GM21423 (cell line): ENCODE measurements at regions not wholly inside any gene's neighbourhood (a gene's known extent, or its start where the extent isn't known, plus 50 kb on each side); places are given as distances from the start of the nearest gene placed in this dataset.
A peak's percentile ranks its signal among the peaks of the same experiment; 100 is the strongest.
"Not testable (repeated sequence)": the region's sequence is repeated elsewhere in the genome, so short reads cannot be mapped to it uniquely, and the experiment has no call there.

ENCODE experiments used
- ATAC-seq: cut with Tn5 transposase; IDR thresholded peaks from one replicate; pipeline ENCODE4 v1.9.1; 2021; ENCODE audit warnings: mild to moderate bottlenecking, moderate library complexity; ENCODE audit not compliant: unreplicated experiment

DNA sequence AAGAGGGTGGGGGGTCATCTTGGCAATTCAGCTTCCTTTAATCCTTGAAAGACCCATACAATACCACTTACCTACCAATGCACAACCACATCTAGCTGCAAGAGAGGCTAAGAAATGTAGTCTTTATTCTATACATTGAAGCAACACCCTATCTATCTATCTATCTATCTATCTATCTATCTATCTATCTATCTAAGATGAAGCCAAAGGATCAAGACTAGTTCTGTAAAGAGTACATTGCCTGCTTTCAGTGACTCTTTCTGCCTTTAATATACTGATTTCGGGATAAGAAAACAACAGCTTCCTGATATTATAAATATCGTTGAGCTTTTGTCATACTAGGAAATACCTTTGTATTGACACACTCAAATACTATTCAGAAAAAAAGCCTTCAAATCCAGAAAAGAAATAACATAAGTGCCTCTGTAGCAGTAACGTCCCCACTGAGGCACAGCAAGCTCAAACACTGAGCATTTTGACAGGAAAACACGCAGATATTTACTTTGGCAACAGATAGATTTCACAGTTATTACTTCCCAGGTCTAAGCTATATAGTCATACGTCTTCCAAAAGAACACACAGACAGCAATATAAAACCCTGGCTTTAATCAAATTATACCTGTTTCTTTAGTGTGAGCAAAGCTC, 139.4 kb upstream of the SERTAD2 start:
- no peak for ATAC-seq

DNA sequence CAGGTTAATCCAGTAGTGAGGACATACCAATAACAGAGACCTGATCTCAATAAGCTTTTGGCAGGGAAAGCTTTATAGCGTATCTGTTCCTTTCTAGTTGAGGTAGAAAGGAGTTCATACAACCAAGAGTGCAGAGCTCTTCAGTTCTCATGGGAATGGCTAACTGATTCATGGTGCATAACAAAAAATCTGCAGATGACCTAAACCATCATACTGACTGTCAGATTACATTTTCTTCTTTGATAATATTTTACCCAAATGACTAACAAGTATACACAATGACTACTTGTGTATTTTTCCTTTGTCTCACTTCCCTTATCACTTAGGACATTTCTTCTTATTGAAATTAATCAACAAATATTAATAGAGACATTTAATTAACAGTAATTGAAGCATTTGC, 140.0 kb upstream of the SERTAD2 start:
- no peak for ATAC-seq

DNA sequence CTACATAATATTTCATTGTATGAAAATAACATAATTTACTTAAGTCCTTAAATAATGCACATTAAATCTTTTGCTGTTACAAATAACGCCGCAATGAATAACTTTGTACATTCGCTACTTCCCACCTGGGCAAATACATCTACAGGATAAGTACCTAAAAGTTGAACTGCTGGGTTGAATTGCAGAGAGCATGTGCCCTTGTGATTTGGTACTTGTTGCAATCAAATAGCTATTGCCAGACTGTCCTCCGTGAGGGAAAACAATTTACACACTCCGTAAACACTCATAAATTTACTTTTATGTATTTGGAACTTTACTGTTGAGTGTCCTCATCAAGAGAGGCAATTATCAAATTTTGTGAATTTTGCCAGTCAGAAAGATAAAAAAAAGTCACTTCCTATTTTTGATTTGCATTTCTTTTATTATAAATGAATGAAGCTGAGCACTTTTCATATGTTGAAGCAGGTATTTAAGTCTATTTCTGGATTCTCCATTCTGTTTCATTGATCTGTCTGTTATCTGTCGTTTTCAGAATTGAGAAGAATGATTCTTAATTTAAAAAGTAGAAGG, 140.8 kb upstream of the SERTAD2 start:
- ATAC-seq = no peak

DNA sequence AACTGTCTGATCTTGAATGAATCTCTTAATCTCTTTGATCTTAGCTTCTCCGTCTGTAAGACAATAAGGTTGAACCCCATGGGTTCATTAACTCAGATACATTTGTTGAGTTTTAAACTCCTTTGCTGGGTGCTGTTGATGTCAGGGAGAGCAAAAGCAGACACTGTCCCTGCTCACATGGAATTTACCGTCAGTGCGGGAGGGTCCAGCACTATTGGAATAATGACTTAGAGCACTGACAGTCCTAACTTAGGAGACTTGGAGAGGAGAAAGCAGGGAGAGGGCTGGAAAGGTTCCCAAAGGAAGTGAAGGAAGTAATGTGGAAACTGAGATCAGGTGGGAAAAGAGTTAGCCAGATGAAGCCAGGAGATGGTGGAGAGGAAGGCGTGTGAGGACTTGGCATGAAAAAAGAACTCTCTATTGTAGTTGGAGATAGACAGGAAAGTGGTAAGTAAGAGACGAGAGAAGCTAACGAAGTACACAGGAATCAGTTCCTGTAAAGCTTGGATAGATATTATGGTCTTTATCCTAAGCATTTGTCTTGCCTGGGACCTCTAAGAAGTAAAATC, 141.4 kb upstream of the SERTAD2 start:
- ATAC-seq = no peak

DNA sequence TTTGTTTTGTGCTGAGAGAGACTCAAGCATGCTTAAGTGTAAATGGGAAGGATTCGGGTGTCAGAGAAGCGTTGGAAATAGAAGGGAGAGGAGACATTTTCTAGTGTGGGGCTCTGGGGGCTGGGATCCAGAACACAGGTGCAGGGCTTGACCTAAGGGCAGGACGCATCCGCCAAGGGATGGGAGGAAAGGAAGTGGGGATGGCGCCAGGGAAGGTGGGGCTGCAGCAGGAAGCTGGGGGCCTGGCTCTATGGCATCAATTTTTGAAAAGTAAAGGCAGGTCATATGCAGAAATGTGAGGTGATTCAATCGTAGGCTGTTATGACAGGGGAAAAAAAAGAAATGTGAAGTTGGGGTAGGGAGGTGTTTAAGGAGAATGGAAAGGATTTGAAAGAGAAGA, 143.2 kb upstream of the SERTAD2 start:
- no peak for ATAC-seq

DNA sequence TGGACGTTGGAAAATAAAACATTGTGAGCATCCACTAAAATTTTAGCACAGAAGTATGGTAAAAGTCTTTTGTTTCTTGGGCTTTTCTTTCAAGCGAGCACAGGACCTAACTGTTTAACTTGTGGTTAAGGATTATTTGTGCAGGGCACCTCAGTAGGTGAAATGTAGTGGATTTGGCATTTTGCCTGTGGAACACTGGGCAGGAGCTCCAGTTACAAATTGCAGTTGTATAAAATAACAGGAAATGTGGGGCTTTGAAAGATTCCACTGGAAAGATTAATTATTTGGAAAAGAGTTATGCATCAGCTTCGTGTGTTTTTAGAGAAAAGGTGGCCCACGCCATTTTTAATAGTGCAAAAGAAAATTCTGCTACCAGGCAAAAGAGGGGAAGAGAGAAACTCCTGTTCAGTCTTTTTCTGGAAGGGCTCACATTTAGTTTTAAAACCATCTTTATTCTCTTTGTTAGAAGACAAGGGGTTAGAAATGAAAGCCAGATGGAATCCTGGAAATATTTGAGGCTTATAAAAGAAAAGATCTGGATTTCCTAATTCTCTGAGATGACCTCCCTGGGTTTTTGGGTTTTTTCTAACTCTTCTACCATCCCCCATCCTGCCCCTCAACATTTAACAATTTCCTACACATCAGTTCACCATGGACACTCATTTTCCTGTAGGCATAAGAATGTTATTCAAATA, 144.3 kb upstream of the SERTAD2 start:
- ATAC-seq = no peak

DNA sequence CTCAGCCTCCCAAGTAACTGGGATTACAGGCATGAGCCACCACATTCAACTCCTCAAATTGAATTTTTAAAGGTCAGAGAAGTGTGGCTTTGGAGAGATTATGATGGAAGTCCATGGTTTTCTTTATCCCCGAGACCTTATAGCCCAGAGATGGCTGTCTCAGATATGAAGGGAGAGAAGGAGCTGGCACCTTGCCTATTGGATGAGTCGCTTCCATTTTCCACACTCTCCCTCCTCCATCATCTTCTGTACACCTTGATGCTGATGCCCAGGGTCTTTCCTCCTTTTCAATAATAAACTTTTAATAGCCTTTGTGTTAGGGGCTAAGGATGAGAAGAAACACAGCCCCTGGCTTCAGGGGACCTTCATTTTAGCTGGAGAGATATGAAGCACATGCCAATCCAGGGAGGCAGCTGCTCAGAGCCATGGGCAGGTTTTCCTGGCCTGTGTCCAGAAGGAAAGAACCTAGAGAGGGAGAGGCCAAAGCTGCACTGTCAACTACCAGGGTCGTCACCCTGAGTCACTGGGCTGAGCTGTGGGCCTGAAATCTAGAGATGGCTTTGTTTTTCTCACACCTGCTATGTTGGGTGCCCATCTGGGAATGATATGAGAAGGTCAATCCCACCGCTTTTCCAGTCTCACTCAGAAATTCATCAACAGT, 146.0 kb upstream of the SERTAD2 start:
- no peak for ATAC-seq

DNA sequence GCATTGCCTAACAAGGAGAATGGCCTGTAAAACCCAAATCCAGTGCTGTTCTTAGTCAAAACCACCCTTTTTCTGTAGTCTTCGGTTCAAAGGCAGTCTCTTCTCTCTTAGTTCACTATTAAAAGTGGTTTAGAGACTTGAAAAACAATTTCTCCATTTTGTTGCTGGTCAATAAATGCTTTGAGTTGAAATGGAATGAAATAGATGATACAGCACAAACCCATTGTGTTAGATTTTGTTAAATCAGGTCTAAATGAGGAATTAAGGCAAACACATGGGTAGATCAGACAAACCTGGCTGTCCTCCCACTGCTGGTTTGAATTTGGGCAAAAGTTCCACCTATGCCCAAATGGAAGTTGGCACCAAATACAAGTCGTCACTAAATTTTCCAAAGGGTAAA, 150.1 kb upstream of the SERTAD2 start:
- ATAC-seq = no peak

DNA sequence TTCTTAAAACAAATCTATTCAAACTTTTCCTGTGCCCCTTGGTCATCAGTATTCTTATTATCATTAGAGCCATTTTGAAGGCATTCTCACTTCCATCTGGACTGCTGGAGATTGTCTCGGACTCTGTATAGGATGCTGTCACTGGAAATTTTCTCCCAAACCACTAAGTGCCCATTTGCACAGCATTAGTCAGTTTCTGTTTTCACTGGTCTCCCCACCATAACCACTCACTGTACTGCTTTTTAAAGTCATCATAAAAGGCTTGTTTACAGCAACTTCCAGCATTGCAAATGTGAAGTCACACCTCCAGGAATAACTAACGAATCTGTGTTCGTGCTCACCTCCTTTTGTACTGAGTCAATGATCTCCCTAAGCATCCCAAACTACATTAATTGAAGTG, 150.9 kb upstream of the SERTAD2 start:
- ATAC-seq = no peak

DNA sequence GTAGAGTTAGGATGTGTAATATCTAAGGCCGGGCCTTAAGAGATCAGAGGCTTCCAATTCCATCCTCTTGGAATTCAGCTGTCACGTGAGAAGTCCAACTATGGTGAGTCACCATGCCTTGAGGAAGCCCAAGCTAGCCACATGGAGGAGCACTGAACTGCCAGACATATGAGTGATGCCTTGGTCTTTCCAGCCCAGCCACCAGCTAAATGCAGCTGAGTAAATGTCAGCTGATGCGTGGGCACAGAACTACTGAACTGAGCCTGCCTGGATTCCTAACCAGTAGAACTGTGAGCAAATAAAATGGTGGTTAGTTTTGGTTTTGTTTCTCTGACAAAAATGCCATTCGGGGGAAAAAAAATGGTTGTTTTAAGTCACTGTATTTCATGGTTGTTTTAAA, 153.7 kb upstream of the SERTAD2 start:
- no peak for ATAC-seq

DNA sequence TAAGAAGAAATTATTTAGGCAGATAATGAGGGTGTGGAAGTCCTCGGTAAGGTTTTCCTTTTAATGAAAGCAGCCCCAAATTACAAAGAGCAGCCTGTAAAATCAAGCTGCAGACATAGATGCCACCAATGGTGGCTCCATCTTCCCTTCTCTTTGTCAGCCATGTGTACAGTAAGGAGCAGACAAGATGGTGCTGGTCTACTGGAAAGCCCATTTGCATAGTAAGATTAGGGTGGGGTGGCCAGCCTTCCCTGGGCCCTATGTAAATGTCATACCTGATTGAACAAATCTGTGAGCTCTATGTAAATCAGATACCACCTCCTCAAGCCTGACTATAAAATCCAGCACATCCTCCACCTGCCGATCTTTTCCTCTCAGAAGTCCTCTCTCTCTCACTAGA, 154.4 kb upstream of the SERTAD2 start:
- ATAC-seq = no peak

DNA sequence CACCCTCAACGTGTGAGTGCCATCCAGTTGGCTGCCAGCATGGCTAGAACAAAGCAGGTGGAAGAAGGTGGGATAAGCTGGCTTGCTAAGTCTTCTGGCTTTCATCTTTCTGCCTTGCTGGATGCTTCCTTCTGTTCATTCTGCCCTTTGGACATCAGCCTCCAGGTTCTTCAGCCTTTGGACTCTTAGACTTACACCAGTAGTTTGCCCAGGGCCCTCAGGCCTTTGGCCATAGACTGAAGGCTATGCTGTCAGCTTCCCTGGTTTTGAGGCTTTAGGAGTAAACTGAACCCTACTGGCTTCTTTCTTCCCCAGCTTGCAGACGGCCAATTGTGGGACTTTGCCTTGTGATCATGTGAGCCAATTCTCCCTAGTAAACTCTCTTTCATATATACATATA, 155.0 kb upstream of the SERTAD2 start:
- no peak for ATAC-seq

DNA sequence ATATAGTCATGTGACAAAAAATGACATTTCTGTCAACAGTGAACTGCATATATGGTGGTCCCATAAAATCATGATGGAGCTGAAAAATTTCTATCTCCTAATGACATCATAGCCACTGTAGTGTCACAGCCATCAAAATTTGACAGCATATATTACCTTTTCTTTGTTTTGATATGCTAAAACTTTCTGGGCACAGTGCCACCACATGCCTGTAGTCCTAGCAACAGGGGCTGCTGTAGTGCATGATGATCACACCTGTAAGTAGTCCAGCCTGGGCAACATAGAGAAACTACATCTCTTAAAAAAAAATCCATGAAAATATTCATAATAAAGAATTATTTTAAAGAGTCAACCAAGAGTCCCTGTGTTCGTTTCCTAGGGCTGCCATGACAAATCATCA, 155.5 kb upstream of the SERTAD2 start:
- no peak for ATAC-seq

DNA sequence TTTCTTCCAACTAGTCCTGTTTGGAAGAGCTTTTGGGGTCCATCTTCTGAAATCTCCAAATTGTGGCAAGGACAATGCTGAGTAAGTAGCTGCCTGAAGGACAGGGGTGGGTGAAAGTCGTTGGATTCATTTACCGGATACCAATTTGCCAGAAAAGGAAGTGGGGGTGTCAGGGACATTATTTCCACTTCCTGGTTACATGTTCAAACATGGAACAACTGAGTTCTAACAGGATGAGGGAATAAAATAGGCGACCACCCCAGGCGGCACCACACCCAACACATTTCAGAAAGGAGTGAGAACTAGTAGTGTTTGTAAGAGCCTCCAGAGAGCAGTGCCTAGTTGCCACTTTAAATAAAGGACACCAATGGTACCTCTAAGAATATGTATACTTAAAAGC, 158.6 kb upstream of the SERTAD2 start:
- ATAC-seq = no peak

DNA sequence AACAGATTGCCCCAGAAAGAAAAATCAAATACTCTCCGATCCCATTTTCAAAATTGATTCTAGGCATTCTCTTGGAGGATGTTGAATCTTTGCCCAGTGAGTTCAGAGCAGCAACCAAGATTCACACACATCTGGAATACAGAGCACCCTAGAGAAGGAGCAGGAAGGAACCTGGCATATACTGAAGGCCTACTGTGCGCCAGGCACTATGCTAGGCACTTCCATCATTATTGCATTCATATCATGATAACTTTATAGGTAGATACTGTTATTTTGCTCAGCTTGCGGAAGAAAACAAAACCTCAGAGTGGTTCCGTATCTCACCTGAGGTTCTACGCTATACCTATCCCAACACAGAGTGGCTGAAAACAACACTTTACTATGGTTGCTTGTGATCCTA, 160.3 kb upstream of the SERTAD2 start:
- ATAC-seq = no peak

DNA sequence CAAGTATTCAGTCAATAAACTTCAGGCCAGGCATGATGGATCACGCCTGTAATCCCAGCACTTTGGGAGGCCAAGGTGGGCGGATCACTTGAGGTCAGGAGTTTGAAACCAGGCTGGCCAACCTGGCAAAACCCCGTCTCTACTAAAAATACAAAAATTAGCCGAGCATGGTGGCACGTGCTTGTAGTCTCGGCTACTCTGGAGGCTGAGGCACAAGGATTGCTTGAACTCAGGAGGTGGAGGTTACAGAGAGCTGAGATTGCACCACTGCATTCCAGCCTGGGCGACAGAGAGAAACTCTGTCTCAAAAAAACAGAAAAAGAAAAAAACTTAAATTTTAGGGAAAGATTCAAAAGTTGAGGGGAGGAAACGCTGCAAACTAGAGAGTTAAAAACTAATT, 162.8 kb upstream of the SERTAD2 start:
- not testable (repeated sequence) for ATAC-seq

DNA sequence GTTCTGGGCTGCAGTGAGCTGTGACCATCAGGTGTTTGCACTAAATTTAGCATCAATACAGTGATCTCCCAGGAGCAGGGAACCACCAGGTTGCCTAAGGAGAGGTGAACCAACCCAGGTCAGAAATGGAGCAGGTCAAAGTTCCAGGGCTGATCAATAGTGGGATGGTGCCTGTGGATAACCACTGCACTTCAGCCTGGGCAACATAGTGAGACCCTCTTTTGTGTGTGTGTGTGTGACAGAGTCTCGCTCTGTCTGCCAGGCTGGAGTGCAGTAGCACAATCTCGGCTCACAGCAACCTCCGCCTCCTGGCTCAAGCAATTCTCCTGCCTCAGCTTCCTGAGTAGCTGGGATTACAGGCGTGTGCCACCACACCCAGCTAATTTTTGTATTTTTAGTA, 163.7 kb upstream of the SERTAD2 start:
- ATAC-seq = no peak

DNA sequence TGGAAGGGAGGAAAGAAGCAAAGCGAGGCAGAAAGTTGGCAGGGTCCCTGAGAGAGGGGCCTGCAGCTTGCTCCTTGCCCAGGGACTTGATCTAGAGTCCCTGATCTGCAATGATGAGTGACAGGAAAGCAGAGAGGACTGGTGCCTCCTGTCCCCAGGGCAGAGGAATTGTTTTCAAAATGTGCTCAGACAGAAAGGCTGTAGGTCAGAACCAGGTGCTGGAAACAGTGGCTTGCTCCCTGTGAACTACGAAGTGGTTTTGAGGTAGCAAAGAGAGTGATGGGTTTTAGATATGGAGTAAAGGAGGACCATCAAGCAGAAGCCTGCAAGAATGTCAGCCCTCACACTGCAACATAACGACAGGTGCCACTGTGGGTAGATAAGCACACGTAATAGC, 164.9 kb upstream of the SERTAD2 start:
- no peak for ATAC-seq

DNA sequence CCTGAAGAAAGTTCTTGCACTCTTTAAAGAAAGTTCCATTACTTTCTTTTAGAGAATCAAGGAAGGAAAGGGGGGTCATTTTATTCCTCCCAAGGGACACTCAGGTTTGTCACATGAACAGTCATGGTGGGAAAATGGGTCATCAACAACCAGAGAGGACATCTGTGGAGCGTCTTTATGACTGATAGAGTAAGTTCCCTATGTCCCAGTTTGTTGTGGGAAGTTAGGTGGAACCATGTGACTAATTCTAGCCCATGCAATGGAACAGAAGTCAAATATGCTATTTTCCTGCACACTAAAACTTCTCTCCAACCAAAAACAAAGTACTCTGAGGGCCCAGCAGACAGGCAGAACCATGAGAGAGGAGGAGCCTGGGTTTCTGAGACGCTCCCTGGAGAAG, 165.6 kb upstream of the SERTAD2 start:
- ATAC-seq = peak; percentile 2

DNA sequence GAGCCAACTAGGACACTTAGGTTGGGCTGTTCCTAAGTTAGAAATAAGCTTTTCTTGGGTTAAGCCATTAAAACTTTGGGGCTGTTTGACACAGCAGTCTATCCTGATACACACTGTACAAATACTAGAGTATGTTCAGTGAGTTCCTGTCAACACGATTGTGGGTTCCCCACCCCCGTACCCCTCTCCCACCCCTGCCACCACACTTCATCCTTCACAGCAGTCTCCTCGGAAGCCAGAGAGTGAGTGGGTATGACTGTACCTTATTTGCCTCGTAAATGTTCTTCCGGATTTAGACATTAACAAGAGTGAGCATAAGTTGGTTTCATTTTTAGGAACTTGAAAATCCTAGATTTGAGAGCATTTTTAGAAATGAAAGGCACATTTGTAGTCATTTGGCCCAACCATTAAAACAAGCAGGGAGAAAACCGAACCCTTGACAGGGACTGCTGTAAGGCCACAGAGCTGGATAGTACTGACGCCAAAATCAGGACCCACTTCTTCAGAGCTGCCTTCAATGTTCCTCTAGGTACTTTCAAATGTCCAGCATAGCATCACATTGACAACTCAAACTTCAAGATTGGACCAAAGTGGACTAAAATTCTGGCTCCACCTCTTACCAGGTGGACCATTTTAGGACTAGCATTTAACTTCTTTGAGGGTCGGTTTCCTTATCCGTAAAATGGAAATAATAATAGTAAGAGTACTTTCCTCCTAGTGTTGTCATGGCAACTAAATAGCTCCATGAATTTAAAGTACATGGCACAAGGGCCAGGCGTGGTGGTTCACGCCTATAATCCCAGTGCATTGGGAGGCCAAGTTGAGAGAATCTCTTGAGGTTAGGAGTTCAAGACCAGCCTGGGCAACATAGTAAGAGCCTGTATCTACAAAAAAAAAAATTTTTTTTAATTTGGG, 166.3 kb upstream of the SERTAD2 start:
- peak; percentile 84 for ATAC-seq

DNA sequence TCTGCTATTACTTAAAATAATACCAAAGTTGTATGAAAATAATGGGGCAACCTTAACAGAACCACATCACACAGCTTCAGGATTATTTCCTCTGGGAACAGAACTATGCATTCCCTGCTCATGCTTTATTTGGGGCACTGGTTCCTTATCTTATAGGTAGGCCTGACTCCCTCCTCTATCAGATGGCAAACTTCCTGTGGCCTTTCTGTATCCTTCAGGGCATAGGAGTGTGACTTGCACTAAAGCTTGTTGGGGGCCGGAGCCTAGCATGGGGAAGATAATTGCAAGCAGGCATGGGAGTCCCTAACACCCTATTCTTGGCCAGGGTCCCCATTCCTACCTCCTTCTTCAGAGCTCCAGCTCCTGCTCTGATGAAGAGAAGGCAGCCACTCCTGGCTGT, 167.2 kb upstream of the SERTAD2 start:
- ATAC-seq = no peak
